ENCODE measurements at regions not wholly inside any gene's neighbourhood (a gene's known extent, or its start where the extent isn't known, plus 50 kb on each side); places are given as distances from the start of the nearest gene placed in this dataset.

- TF ChIP-seq TAF1 (IDR thresholded peaks at IDR 0.05; ENCODE audit: low read depth) = no peak
- no peak for TF ChIP-seq CTCF (IDR thresholded peaks at IDR 0.05; ENCODE audit: poor library complexity, severe bottlenecking)
- no peak for TF ChIP-seq EP300 (conservative IDR thresholded peaks at IDR 0.05; ENCODE audit: poor library complexity, severe bottlenecking)
- TF ChIP-seq RAD21 (conservative IDR thresholded peaks at IDR 0.05) = no peak
Measured at GRCh38 chr7:25775999-25776743, 375.8 kb upstream of the NFE2L3 start.

Measured in neural cell (in vitro differentiated cells).